Cardiac muscle cell (in vitro differentiated cells and primary cell): ENCODE measurements at regions not wholly inside any gene's neighbourhood (a gene's known extent, or its start where the extent isn't known, plus 50 kb on each side); places are given as distances from the start of the nearest gene placed in this dataset.

Experiments used
- DNase-seq, 2 donors: peaks; one replicate each; pipeline versions ENCODE4 v3.0.0 to v3.0.0-alpha.2; 2010 to 2017; ENCODE audit warnings: low read depth in 1 of 2, low spot score in 1 of 2
- H3K27ac ChIP-seq: fragments of 200-600 bp; sonication (generic); 2 replicates; pipeline ENCODE4 v1.5.1; 2016
- H3K27me3 ChIP-seq: fragments of 200-600 bp; sonication (generic); 2 replicates; pipeline ENCODE4 v1.6.0; 2016; ENCODE audit warnings: control low read depth
- H3K36me3 ChIP-seq: fragments of 200-600 bp; sonication (generic); 2 replicates; pipeline ENCODE4 v1.5.1; 2016; ENCODE audit warnings: control low read depth
- H3K4me1 ChIP-seq: fragments of 200-600 bp; sonication (generic); 2 replicates; pipeline ENCODE4 v1.8.1; 2017; ENCODE audit warnings: low read depth, mild to moderate bottlenecking, mixed run types
- H3K4me3 ChIP-seq: fragments of 200-600 bp; sonication (generic); 2 replicates; pipeline ENCODE4 v1.5.1; 2016; ENCODE audit warnings: mild to moderate bottlenecking
- H3K9me3 ChIP-seq: fragments of 200-600 bp; sonication (generic); 2 replicates; pipeline ENCODE4 v1.5.1; 2017; ENCODE audit warnings: low read depth, mild to moderate bottlenecking, control low read depth
- TF ChIP-seq, protein P1 (sequence below): IDR thresholded peaks from 2 replicates; pipeline ENCODE4 v1.5.1; 2012; ENCODE audit warnings: low read depth, mild to moderate bottlenecking, low read length

DNA sequence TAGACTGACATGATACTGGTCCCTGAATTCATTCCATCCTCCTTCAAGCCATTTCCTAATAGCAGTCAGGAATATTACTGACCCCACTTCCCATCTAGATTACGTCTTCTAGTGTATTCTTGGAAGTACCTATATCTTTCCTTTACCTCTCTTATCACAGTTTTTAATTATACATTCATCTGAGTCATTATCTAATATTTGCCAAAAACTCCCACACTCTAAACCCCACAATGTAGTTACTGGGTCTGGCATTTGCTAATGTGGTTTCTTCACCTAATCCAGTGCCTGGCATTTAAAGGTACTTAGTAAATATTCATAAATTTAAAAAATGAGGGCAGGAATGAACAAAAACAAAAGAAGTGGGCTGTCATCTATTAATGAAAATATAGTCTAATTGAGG lies 441.8 kb upstream of the SETBP1 start:
- no peaks in the 10 kb centered on the region for H3K4me1 ChIP-seq
- TF ChIP-seq, protein P1, sequence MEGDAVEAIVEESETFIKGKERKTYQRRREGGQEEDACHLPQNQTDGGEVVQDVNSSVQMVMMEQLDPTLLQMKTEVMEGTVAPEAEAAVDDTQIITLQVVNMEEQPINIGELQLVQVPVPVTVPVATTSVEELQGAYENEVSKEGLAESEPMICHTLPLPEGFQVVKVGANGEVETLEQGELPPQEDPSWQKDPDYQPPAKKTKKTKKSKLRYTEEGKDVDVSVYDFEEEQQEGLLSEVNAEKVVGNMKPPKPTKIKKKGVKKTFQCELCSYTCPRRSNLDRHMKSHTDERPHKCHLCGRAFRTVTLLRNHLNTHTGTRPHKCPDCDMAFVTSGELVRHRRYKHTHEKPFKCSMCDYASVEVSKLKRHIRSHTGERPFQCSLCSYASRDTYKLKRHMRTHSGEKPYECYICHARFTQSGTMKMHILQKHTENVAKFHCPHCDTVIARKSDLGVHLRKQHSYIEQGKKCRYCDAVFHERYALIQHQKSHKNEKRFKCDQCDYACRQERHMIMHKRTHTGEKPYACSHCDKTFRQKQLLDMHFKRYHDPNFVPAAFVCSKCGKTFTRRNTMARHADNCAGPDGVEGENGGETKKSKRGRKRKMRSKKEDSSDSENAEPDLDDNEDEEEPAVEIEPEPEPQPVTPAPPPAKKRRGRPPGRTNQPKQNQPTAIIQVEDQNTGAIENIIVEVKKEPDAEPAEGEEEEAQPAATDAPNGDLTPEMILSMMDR, result no peak
- H3K9me3 ChIP-seq, result no peaks in the 10 kb centered on the region
- H3K27ac ChIP-seq, result no peak overlapping the region
- no peak for DNase-seq
- H3K4me3 ChIP-seq, result no peak overlapping the region
- no peaks in the 10 kb centered on the region for H3K27me3 ChIP-seq
- H3K36me3 ChIP-seq, result no peaks in the 10 kb centered on the region

DNA sequence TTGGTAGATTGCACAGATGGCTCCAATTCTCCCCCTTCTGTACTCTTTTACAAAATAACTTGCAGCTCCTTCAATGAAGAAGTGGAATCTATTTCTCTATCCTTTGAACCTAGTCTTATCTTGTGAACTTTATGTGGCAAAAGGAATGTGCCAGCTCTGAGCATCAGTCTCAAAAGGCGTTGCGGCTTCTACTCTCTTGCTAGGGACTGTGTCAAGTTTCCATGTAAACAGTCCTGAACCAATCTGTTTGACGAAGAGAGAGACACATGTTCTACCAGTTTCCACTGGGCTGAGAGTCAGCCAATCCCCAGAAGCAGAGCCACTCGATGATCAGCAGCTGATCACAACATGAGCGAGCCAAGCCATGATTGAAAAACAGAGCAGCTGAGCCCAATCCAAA lies 439.7 kb upstream of the SETBP1 start:
- H3K27ac ChIP-seq, result no peak overlapping the region
- TF ChIP-seq, protein P1, result no peak
- no peak for DNase-seq
- H3K36me3 ChIP-seq, result no peaks in the 10 kb centered on the region
- no peaks in the 10 kb centered on the region for H3K9me3 ChIP-seq
- H3K27me3 ChIP-seq, result no peaks in the 10 kb centered on the region
- H3K4me1 ChIP-seq, result no peaks in the 10 kb centered on the region
- no peak overlapping the region for H3K4me3 ChIP-seq

DNA sequence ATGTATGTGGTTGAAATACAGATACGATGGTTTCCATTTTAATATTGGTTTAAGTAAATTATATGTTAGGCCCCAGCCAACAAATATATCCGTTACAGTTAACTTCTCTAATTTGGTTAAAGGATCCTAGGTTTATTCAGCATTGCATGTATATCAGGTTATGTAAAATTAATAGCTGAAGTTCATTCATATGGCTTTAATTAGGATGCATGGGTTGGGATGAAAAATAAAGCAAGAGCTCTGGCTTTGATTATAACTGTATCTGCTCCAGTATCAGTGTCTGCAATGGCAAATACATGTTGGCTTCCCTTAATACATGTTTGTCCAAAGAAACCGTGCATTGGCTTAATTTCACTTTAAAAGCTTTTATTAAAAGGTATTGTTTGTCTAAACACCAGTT lies 435.7 kb upstream of the SETBP1 start:
- H3K36me3 ChIP-seq, result no peaks in the 10 kb centered on the region
- no peaks in the 10 kb centered on the region for H3K27me3 ChIP-seq
- TF ChIP-seq, protein P1, result no peak
- no peak for DNase-seq
- no peak overlapping the region for H3K27ac ChIP-seq
- no peaks in the 10 kb centered on the region for H3K9me3 ChIP-seq
- no peak overlapping the region for H3K4me3 ChIP-seq
- no peaks in the 10 kb centered on the region for H3K4me1 ChIP-seq

DNA sequence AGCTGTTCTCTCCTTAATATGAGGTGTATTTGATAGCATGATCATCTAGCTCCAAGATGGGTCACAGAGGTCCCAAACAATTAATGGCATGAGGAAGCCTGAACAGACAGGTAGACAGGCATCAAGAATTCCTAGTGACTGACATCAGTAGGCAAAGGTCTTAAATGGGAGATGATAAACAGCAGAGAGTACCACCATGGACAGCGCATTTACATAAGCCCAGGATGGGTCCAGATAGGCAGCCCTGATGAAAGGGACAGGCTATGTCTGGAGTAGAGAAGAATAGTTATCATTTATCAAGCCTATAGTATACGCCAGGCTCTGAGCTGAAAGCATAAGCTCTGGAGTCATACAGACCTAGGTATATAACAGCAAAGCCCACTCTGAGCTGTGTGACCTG lies 434.7 kb upstream of the SETBP1 start:
- Histone ChIP-seq H3K36me3 (no peaks in the 10 kb centered on the region), H3K4me3 (no peak overlapping the region), H3K27ac (no peak overlapping the region), H3K27me3 (no peaks in the 10 kb centered on the region), H3K4me1 (no peaks in the 10 kb centered on the region), H3K9me3 (no peaks in the 10 kb centered on the region)
- peak in 1 of 2 donors; percentile 15 for DNase-seq
- TF ChIP-seq, protein P1, result no peak

DNA sequence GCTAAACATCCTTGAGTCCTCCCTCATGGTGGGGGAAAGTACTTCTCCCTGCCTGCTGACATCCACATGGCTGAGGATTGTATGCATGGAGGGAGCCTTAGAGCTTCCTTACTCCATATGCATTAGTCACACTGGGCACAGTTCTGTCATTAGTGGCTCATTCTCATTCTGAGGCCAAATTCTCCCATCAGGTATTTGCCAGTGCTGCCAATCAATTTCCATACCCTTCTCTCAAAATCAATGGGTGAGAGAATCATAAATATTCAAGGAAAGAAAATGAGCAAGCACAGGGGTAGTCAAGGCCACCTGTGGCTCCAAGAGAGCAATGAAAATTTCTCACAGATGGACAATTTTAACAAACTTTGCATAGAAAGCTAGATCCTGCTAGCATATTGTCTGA lies 422.6 kb upstream of the SETBP1 start:
- no peak for DNase-seq
- no peaks in the 10 kb centered on the region for H3K27me3 ChIP-seq
- H3K27ac ChIP-seq, result no peak overlapping the region
- H3K9me3 ChIP-seq, result no peaks in the 10 kb centered on the region
- TF ChIP-seq, protein P1, result no peak
- no peaks in the 10 kb centered on the region for H3K4me1 ChIP-seq
- H3K36me3 ChIP-seq, result no peaks in the 10 kb centered on the region
- H3K4me3 ChIP-seq, result no peak overlapping the region

DNA sequence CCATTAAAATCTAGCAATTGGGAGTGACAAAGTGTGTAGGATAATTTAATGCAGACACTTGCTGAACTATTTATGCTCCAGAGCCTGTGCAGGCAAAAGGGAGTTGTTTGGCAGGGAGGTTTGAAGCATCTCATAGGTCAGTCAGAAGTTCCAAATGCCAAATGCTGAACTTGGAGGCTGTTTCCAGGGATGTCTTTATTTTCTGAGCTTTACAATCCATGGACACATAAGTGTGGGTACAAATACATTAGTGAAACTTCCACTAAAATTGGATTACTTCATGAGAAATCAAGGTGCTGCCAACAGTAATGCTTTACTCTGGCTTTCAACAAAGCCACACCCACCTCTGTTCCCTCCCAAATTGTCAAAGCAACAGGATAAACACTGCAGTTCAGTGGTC lies 422.1 kb upstream of the SETBP1 start:
- TF ChIP-seq, protein P1, result no peak
- no peak for DNase-seq
- no peak overlapping the region for H3K27ac ChIP-seq
- H3K36me3 ChIP-seq, result no peaks in the 10 kb centered on the region
- H3K4me3 ChIP-seq, result no peak overlapping the region
- H3K27me3 ChIP-seq, result no peaks in the 10 kb centered on the region
- H3K4me1 ChIP-seq, result no peaks in the 10 kb centered on the region
- no peaks in the 10 kb centered on the region for H3K9me3 ChIP-seq
